RWPE2 (cell line): ENCODE measurements at regions not wholly inside any gene's neighbourhood (a gene's known extent, or its start where the extent isn't known, plus 50 kb on each side); places are given as distances from the start of the nearest gene placed in this dataset.

ENCODE experiments used
- ATAC-seq: fragments of 200-7000 bp; cut with Tn5 transposase; 3 replicates; pipeline ENCODE4 v1.9.1; 2021; ENCODE audit warnings: low read depth
- DNase-seq: peaks from one replicate; pipeline ENCODE4 v3.0.0-alpha.2; 2020; ENCODE audit warnings: low spot score
- H3K27ac ChIP-seq: fragments of 450-650 bp; 2 replicates; pipeline ENCODE4 v1.5.1; 2017; ENCODE audit warnings: mild to moderate bottlenecking; ENCODE audit not compliant: poor library complexity, severe bottlenecking
- H3K27me3 ChIP-seq: fragments of 250-450 bp; sonication (Bioruptor Pico); 2 replicates; pipeline ENCODE4 v1.5.1; 2021; ENCODE audit warnings: mild to moderate bottlenecking, moderate library complexity; ENCODE audit not compliant: insufficient read depth, poor library complexity, severe bottlenecking
- H3K36me3 ChIP-seq: fragments of 250-450 bp; sonication (Bioruptor Pico); 2 replicates; pipeline ENCODE4 v1.5.1; 2020; ENCODE audit warnings: low read depth, mild to moderate bottlenecking, moderate library complexity
- H3K4me1 ChIP-seq: fragments of 250-450 bp; sonication (Bioruptor Pico); 2 replicates; pipeline ENCODE4 v1.5.1; 2021; ENCODE audit warnings: mild to moderate bottlenecking, moderate library complexity; ENCODE audit not compliant: insufficient read depth, poor library complexity, severe bottlenecking
- H3K4me3 ChIP-seq: fragments of 250-450 bp; sonication (Bioruptor Pico); 2 replicates; pipeline ENCODE4 v1.5.1; 2021; ENCODE audit warnings: mild to moderate bottlenecking, moderate library complexity; ENCODE audit not compliant: severe bottlenecking
- H3K9me3 ChIP-seq: fragments of 250-450 bp; sonication (Bioruptor Pico); 2 replicates; pipeline ENCODE4 v1.5.1; 2021; ENCODE audit warnings: mild to moderate bottlenecking, moderate library complexity; ENCODE audit not compliant: severe bottlenecking
- TF ChIP-seq, protein P1 (sequence below): fragments of 450-650 bp; IDR thresholded peaks from one replicate; pipeline ENCODE4 v1.5.1; 2017; ENCODE audit warnings: mild to moderate bottlenecking, moderate library complexity; ENCODE audit not compliant: poor library complexity, severe bottlenecking

DNA sequence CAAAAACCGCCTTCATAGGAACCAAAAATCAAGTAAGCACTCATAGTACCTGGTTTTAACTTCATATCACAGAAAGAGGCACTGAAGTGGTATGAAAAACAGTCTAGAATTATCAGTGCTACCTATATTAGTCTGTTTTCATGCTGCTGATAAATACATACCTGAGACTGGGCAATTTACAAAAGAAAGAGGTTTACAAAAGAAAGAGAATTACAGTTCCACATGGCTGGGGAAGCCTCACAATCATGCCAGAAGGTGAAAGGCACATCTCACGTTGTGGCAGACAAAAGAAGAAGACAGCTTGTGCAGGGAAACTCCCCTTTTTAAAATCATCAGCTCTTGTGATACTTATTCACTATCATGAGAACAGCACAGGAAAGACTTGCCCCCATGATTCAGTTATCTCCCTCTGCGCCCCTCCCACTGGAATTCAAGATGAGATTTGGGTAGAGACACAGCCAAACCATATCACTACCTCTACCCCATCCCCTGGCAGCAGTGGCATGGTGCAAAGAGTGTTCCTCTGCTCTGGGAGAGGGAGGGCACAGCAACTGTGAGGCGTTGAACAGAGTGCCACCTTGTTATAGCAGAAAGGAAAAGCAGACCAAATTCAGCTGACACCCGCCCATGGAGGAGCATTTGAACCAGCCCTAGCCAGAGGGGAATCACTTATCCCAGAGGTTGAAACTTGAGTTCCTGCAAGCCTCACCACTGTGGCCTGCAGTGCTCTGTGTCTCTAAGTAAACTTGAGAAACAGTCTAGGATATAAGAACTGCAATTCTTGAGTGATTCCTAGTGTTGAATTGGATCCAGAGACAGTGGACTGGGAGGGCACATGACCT lies 61.9 kb upstream of the PTPRZ1 start:
- H3K4me1 ChIP-seq, result no peaks in the 10 kb centered on the region
- no peak overlapping the region for H3K27ac ChIP-seq
- DNase-seq (no peak), ATAC-seq (no peak)
- peaks cover 10% of the 10 kb centered on the region for H3K9me3 ChIP-seq
- no peaks in the 10 kb centered on the region for H3K27me3 ChIP-seq
- H3K4me3 ChIP-seq, result no peak overlapping the region
- no peaks in the 10 kb centered on the region for H3K36me3 ChIP-seq
- TF ChIP-seq, protein P1, sequence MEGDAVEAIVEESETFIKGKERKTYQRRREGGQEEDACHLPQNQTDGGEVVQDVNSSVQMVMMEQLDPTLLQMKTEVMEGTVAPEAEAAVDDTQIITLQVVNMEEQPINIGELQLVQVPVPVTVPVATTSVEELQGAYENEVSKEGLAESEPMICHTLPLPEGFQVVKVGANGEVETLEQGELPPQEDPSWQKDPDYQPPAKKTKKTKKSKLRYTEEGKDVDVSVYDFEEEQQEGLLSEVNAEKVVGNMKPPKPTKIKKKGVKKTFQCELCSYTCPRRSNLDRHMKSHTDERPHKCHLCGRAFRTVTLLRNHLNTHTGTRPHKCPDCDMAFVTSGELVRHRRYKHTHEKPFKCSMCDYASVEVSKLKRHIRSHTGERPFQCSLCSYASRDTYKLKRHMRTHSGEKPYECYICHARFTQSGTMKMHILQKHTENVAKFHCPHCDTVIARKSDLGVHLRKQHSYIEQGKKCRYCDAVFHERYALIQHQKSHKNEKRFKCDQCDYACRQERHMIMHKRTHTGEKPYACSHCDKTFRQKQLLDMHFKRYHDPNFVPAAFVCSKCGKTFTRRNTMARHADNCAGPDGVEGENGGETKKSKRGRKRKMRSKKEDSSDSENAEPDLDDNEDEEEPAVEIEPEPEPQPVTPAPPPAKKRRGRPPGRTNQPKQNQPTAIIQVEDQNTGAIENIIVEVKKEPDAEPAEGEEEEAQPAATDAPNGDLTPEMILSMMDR, result no peak

DNA sequence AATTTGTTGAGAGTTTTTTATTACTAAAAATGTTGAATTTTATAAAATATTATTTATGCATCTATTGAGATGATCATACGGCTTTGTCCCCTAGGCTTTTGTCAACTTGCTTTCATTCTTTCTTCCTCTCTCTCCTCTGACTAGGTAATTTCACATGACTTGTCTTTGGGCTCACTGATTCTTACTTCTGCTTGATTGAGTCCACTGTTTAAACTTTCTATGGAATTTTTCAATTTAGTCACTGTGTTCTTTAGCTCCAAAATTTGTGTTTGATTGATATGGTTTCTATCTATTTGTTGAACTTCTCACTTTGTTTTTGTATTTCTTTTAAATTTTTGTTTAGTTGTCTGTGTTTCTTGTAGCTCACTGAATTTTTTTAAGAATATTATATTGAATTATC lies 65.9 kb upstream of the PTPRZ1 start:
- no peaks in the 10 kb centered on the region for H3K27me3 ChIP-seq
- TF ChIP-seq, protein P1, result no peak
- peaks cover 10% of the 10 kb centered on the region for H3K9me3 ChIP-seq
- DNase-seq, result no peak
- no peak overlapping the region for H3K27ac ChIP-seq
- ATAC-seq, result no peak
- H3K36me3 ChIP-seq, result no peaks in the 10 kb centered on the region
- H3K4me3 ChIP-seq, result no peak overlapping the region
- no peaks in the 10 kb centered on the region for H3K4me1 ChIP-seq

DNA sequence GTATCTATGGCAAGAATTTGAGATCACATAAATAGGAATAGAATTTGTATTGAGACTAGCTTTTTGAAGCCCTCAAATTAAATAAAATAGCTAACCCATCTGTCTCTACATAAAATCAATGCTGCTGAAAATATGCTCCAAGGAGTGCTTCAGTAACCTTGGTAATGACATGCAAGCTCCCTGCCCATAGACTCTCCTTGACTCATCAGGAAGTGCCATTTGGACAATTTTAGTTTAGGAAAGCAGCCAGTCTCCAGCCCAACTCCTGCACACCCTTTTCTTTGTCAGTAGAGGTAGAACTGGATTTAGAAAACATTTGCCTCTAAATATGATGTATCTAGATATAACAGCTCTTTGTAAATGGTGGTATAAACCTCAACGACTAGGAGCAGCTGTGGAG lies 69.9 kb upstream of the PTPRZ1 start:
- Histone ChIP-seq H3K27ac (no peak overlapping the region), H3K27me3 (no peaks in the 10 kb centered on the region), H3K36me3 (no peaks in the 10 kb centered on the region), H3K9me3 (peaks cover 10% of the 10 kb centered on the region), H3K4me1 (peaks cover 16% of the 10 kb centered on the region), H3K4me3 (no peak overlapping the region)
- TF ChIP-seq, protein P1, result no peak
- DNase-seq, result no peak
- peak; percentile 56; the same call in 1 of the 3 replicates for ATAC-seq

DNA sequence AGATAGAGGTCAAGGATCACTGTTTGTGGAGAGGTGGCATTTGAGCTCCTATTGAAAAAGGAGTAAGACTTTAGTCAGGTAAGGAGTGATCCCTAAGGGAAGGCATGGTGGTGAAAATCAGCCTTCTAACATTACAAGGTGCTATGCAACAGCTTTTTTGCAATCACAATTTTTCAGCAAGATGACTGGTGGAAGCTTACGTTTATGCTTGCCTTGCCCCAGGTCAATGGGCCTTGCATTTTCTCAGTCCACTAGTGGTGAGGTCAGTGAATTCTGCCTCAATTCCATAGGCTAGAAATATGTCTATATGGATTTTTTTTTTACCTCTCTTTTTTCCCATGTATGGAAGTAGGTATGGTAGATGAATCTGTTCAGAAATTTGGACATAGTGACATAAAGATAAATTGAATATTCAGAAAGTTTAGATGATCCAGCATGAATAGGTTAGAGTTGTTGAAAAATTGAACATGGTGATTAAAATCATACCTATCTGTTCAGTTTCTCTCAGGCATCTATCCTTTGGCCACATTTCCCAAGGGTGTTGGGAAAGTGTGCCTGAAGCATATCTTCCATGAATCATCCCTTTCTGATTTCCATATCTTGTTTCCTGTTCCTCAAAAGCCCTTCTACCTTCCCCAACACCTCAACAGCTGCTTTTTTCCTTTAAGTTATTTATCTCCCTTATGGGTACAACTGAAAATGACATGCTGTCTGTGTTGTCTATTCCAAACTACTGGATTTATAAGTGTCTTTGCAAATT lies 71.9 kb upstream of the PTPRZ1 start:
- TF ChIP-seq, protein P1, result no peak
- Histone ChIP-seq H3K27me3 (no peaks in the 10 kb centered on the region), H3K36me3 (no peaks in the 10 kb centered on the region), H3K27ac (no peak overlapping the region), H3K4me3 (no peak overlapping the region), H3K4me1 (peaks cover 33% of the 10 kb centered on the region), H3K9me3 (no peaks in the 10 kb centered on the region)
- DNase-seq (no peak), ATAC-seq (0 out of 3 replicates have a peak, but pooled peaks have one; percentile 49)

DNA sequence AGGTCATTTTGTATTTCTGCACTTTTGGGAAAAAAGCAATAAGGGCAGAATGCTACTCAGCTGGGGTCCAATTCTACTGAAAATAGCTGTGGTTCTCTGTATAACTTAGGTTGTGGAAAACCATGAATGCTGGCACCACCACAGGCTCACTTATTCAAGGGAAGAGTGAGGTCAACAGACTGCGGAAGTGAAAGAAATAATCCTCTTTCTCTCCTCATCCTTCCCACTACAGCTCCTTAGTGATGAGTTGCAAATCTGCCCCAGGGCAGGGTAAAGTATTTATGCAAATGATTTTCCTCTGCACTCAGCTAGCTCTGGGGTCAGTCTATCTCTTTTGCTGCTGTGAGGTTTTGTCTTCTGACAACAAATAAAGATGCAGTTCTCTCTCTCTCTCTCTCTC lies 74.1 kb upstream of the PTPRZ1 start:
- no peaks in the 10 kb centered on the region for H3K9me3 ChIP-seq
- no peaks in the 10 kb centered on the region for H3K36me3 ChIP-seq
- no peak overlapping the region for H3K4me3 ChIP-seq
- TF ChIP-seq, protein P1, result no peak
- peak overlapping the region; percentile 95 for H3K27ac ChIP-seq
- no peaks in the 10 kb centered on the region for H3K27me3 ChIP-seq
- DNase-seq (no peak), ATAC-seq (no peak)
- H3K4me1 ChIP-seq, result peaks cover 42% of the 10 kb centered on the region
